ENCODE measurements at regions not wholly inside any gene's neighbourhood (a gene's known extent, or its start where the extent isn't known, plus 50 kb on each side); places are given as distances from the start of the nearest gene placed in this dataset.

DNA sequence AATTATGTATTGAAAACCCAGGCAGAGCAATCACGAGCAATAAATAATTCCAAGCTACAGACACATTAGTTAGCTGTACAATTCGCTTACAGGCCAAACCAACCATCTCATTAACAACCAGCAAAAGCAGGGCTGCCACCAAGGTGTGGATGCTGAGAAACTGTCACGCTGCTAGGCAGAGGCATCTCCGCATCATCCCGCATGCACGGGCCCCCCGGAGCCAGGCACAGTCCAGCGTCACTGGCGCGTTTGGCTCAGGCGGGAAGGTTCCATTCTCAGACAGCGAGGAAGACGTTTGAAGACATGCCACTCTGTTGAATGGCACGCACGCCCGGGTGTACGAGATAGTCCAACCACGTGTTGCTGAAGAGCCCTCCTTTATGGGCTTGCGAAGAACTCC is 184.0 kb downstream of the OLFM1 start:
- H3K36me3 ChIP-seq (ENCODE audit: control insufficient read depth, insufficient read depth, low read length): no peaks in the 10 kb centered on the region
- no peak for TF ChIP-seq SIN3A (IDR thresholded peaks at IDR 0.05; ENCODE audit: borderline replicate concordance, insufficient read depth, low read depth, low read length)
- TF ChIP-seq POLR2AphosphoS5 (IDR thresholded peaks at IDR 0.05; ENCODE audit: low read depth, low read length): no peak
- no peak for TF ChIP-seq TCF7L2 (IDR thresholded peaks at IDR 0.05; ENCODE audit: low read depth, low read length)
- TF ChIP-seq, protein P1, sequence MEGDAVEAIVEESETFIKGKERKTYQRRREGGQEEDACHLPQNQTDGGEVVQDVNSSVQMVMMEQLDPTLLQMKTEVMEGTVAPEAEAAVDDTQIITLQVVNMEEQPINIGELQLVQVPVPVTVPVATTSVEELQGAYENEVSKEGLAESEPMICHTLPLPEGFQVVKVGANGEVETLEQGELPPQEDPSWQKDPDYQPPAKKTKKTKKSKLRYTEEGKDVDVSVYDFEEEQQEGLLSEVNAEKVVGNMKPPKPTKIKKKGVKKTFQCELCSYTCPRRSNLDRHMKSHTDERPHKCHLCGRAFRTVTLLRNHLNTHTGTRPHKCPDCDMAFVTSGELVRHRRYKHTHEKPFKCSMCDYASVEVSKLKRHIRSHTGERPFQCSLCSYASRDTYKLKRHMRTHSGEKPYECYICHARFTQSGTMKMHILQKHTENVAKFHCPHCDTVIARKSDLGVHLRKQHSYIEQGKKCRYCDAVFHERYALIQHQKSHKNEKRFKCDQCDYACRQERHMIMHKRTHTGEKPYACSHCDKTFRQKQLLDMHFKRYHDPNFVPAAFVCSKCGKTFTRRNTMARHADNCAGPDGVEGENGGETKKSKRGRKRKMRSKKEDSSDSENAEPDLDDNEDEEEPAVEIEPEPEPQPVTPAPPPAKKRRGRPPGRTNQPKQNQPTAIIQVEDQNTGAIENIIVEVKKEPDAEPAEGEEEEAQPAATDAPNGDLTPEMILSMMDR (IDR thresholded peaks at IDR 0.05): no peak
- TF ChIP-seq, protein P2, sequence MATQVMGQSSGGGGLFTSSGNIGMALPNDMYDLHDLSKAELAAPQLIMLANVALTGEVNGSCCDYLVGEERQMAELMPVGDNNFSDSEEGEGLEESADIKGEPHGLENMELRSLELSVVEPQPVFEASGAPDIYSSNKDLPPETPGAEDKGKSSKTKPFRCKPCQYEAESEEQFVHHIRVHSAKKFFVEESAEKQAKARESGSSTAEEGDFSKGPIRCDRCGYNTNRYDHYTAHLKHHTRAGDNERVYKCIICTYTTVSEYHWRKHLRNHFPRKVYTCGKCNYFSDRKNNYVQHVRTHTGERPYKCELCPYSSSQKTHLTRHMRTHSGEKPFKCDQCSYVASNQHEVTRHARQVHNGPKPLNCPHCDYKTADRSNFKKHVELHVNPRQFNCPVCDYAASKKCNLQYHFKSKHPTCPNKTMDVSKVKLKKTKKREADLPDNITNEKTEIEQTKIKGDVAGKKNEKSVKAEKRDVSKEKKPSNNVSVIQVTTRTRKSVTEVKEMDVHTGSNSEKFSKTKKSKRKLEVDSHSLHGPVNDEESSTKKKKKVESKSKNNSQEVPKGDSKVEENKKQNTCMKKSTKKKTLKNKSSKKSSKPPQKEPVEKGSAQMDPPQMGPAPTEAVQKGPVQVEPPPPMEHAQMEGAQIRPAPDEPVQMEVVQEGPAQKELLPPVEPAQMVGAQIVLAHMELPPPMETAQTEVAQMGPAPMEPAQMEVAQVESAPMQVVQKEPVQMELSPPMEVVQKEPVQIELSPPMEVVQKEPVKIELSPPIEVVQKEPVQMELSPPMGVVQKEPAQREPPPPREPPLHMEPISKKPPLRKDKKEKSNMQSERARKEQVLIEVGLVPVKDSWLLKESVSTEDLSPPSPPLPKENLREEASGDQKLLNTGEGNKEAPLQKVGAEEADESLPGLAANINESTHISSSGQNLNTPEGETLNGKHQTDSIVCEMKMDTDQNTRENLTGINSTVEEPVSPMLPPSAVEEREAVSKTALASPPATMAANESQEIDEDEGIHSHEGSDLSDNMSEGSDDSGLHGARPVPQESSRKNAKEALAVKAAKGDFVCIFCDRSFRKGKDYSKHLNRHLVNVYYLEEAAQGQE (IDR thresholded peaks at IDR 0.05; ENCODE audit: insufficient read depth in 1 of 2, low read depth in 2 of 2, low read length in 1 of 2): no peak
- no peak for DNase-seq (ENCODE audit: low read depth, low spot score)
- POLR2A ChIA-PET: no interaction called here
- no peak for ATAC-seq
- in situ Hi-C loops (cut with HindIII; ENCODE audit: low pct_unique_long_range_greater_than_20kb, low sequenced_read_pairs) (no loop called here), intact Hi-C loops (cut with micrococcal nuclease; ENCODE audit: unreplicated experiment) (no loop called here)
- H3K9me3 ChIP-seq (ENCODE audit: control insufficient read depth, insufficient read depth, low read depth, low read length): no peaks in the 10 kb centered on the region
- H3K27ac ChIP-seq (ENCODE audit: low read length): no peak overlapping the region
- no TSS peak for BruUV-seq (replicated peaks)
- H3K4me1 ChIP-seq (ENCODE audit: control insufficient read depth, insufficient read depth, low read length): no peaks in the 10 kb centered on the region
- CTCF ChIA-PET: no interaction called here
- H3K4me3 ChIP-seq (ENCODE audit: low read depth in 2 of 2, low read length in 2 of 2): no peak overlapping the region
- no peaks in the 10 kb centered on the region; the same call in 1 of the 2 replicates for H3K27me3 ChIP-seq (ENCODE audit: control insufficient read depth, insufficient read depth, low read length)

DNA sequence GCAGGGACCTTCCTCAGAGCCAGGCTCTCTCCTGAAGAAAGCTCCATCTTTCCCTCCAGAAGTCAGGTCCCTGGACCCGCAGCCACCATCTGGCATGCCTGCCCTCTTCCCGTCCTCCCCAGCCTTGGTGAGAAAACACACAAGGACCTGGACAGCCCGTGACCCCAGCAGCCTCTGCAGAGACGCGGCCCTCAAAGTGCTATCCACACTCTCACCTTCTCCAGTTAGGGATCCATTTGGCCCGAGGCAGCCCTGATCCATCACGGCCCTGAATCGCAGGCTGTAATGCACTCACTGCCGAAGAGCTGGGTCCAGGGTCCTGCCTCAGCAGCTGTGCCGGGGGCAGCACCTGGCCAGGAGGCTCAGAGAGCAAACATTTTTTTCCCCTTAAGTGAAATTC is 185.1 kb downstream of the OLFM1 start:
- Histone ChIP-seq H3K27ac (ENCODE audit: low read length) (no peak overlapping the region), H3K9me3 (ENCODE audit: control insufficient read depth, insufficient read depth, low read depth, low read length) (no peaks in the 10 kb centered on the region), H3K36me3 (ENCODE audit: control insufficient read depth, insufficient read depth, low read length) (no peaks in the 10 kb centered on the region), H3K27me3 (ENCODE audit: control insufficient read depth, insufficient read depth, low read length) (no peaks in the 10 kb centered on the region), H3K4me3 (ENCODE audit: low read depth in 2 of 2, low read length in 2 of 2) (no peak overlapping the region), H3K4me1 (ENCODE audit: control insufficient read depth, insufficient read depth, low read length) (no peaks in the 10 kb centered on the region)
- intact Hi-C loops (cut with micrococcal nuclease; ENCODE audit: unreplicated experiment) (no loop called here), in situ Hi-C loops (cut with HindIII; ENCODE audit: low pct_unique_long_range_greater_than_20kb, low sequenced_read_pairs) (no loop called here)
- no peak for ATAC-seq
- ChIA-PET CTCF (no interaction called here), POLR2A (no interaction called here)
- TF ChIP-seq SIN3A (IDR thresholded peaks at IDR 0.05; ENCODE audit: borderline replicate concordance, insufficient read depth, low read depth, low read length) (no peak), TCF7L2 (IDR thresholded peaks at IDR 0.05; ENCODE audit: low read depth, low read length) (no peak), POLR2AphosphoS5 (IDR thresholded peaks at IDR 0.05; ENCODE audit: low read depth, low read length) (no peak)
- TF ChIP-seq, protein P2 (IDR thresholded peaks at IDR 0.05; ENCODE audit: insufficient read depth in 1 of 2, low read depth in 2 of 2, low read length in 1 of 2): no peak
- TF ChIP-seq, protein P1 (IDR thresholded peaks at IDR 0.05): no peak
- no peak for DNase-seq (ENCODE audit: low read depth, low spot score)
- no TSS peak for BruUV-seq (replicated peaks)
